Neural progenitor cell (in vitro differentiated cells): ENCODE measurements at regions not wholly inside any gene's neighbourhood (a gene's known extent, or its start where the extent isn't known, plus 50 kb on each side); places are given as distances from the start of the nearest gene placed in this dataset.

Source experiments
- EZH2 ChIP-seq: fragments of 200-600 bp; sonication (generic); IDR thresholded peaks from 2 replicates; pipeline ENCODE4 v1.6.1; 2017; ENCODE audit warnings: antibody characterized with exemption, mild to moderate bottlenecking, moderate library complexity
- EZH2phosphoT487 ChIP-seq: fragments of 200-600 bp; sonication (generic); IDR thresholded peaks from 2 replicates; pipeline ENCODE4 v1.6.1; 2017; ENCODE audit warnings: antibody characterized with exemption
- TF ChIP-seq, protein P1 (sequence below): fragments of 200-600 bp; sonication (generic); IDR thresholded peaks from 2 replicates; pipeline ENCODE4 v1.5.1; 2017; ENCODE audit warnings: antibody characterized with exemption, mild to moderate bottlenecking

DNA sequence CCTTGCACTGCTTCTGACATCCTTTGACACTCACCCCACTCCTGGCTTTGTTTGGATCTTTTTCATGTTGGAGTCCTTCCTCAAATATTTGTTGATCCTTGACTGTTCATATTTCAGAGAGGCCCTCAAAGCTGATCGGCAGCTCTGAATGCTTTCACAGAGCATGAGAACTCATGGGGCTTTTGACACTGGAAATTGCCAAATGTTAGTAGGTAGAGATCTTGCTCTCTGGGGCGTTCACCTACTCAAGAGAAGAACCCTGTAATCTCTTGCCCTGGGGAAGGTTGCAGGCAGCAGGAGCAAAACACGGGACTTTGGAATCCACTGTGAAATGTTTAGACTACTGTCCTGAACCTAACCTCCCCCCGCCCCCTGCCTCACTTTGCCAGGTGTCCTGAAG lies 67.4 kb upstream of the STUM start:
- TF ChIP-seq, protein P1, sequence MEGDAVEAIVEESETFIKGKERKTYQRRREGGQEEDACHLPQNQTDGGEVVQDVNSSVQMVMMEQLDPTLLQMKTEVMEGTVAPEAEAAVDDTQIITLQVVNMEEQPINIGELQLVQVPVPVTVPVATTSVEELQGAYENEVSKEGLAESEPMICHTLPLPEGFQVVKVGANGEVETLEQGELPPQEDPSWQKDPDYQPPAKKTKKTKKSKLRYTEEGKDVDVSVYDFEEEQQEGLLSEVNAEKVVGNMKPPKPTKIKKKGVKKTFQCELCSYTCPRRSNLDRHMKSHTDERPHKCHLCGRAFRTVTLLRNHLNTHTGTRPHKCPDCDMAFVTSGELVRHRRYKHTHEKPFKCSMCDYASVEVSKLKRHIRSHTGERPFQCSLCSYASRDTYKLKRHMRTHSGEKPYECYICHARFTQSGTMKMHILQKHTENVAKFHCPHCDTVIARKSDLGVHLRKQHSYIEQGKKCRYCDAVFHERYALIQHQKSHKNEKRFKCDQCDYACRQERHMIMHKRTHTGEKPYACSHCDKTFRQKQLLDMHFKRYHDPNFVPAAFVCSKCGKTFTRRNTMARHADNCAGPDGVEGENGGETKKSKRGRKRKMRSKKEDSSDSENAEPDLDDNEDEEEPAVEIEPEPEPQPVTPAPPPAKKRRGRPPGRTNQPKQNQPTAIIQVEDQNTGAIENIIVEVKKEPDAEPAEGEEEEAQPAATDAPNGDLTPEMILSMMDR, result no peak
- no peak for TF ChIP-seq EZH2phosphoT487
- TF ChIP-seq EZH2, result no peak
